Upper lobe of right lung (tissue), 1 donor: ENCODE measurements at regions not wholly inside any gene's neighbourhood (a gene's known extent, or its start where the extent isn't known, plus 50 kb on each side); places are given as distances from the start of the nearest gene placed in this dataset.

Experiments used
- ATAC-seq: fragments of 200-7000 bp; cut with Tn5 transposase; one replicate; pipeline ENCODE4 v1.9.1; 2020; ENCODE audit warnings: mild to moderate bottlenecking, moderate library complexity
- DNase-seq: peaks from one replicate; pipeline ENCODE4 v3.0.0-alpha.2; 2020
- H3K27ac ChIP-seq: fragments of 200-600 bp; one replicate; pipeline ENCODE4 v1.8.0; 2022
- H3K27me3 ChIP-seq: fragments of 200-600 bp; one replicate; pipeline ENCODE4 v1.8.0; 2022; ENCODE audit warnings: mild to moderate bottlenecking
- H3K36me3 ChIP-seq: fragments of 200-600 bp; one replicate; pipeline ENCODE4 v1.8.0; 2022
- H3K4me1 ChIP-seq: fragments of 200-600 bp; one replicate; pipeline ENCODE4 v1.8.0; 2022
- H3K4me3 ChIP-seq: fragments of 200-600 bp; one replicate; pipeline ENCODE4 v1.8.0; 2022; ENCODE audit warnings: mild to moderate bottlenecking
- H3K9me3 ChIP-seq: fragments of 200-600 bp; one replicate; pipeline ENCODE4 v1.8.0; 2022
- intact Hi-C: fragments of 100-400 bp; cut with DNase I; formaldehyde crosslinking; loops from one replicate; pipeline ENCODE4 v1.11.0; 2022
- TF ChIP-seq, protein P1 (sequence below): fragments of 200-600 bp; IDR thresholded peaks from one replicate; pipeline ENCODE4 v1.8.0; 2022; ENCODE audit warnings: antibody characterized with exemption
- donor health status: DM: no; HTN: yes; CAD: no; lungs with severe emphysema.

DNA sequence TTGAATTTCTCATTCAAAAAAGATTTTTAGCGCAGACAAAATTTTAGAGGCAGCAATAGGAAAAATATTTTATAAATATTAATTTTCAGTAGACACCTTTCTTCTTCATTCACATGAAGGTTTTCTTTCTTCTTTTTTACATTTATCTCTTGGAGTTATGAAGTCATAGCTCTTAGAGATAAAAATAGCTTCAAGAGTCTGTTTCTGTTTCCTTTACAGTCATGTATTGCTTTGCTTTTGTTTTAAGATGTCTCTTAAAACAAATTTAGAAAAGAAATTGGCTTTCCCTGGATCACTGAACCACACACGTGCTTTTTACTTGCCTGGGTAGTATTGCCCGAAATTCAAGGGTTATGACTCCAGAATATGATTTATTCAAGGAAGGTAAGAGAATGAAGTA, 369.9 kb upstream of the LRRC7 start:
- no peaks in the 10 kb centered on the region for H3K4me1 ChIP-seq
- TF ChIP-seq, protein P1, sequence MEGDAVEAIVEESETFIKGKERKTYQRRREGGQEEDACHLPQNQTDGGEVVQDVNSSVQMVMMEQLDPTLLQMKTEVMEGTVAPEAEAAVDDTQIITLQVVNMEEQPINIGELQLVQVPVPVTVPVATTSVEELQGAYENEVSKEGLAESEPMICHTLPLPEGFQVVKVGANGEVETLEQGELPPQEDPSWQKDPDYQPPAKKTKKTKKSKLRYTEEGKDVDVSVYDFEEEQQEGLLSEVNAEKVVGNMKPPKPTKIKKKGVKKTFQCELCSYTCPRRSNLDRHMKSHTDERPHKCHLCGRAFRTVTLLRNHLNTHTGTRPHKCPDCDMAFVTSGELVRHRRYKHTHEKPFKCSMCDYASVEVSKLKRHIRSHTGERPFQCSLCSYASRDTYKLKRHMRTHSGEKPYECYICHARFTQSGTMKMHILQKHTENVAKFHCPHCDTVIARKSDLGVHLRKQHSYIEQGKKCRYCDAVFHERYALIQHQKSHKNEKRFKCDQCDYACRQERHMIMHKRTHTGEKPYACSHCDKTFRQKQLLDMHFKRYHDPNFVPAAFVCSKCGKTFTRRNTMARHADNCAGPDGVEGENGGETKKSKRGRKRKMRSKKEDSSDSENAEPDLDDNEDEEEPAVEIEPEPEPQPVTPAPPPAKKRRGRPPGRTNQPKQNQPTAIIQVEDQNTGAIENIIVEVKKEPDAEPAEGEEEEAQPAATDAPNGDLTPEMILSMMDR, result no peak
- no peaks in the 10 kb centered on the region for H3K27me3 ChIP-seq
- H3K27ac ChIP-seq, result no peak overlapping the region
- intact Hi-C loops, result no loop called here
- no peak overlapping the region for H3K4me3 ChIP-seq
- no peaks in the 10 kb centered on the region for H3K9me3 ChIP-seq
- ATAC-seq (no peak), DNase-seq (no peak)
- no peaks in the 10 kb centered on the region for H3K36me3 ChIP-seq

DNA sequence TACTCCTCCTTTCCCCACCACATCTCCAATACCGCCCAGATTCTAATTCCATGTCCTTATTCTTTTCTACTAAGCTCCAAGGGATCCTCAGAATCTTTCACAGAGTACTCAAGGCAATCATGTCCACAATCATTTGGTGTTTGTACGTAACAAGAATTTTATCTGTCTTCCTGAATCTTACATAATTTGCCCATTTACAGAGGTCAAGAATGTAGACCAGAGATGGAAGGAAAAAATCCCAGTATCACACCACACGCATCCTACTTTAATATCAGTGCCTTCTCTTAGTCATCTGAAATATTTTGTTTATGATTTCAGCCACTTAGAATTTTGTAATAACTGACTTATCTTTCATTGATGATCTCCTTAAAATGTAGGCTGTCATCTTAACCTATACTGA, 366.0 kb upstream of the LRRC7 start:
- Histone ChIP-seq H3K27me3 (no peaks in the 10 kb centered on the region), H3K4me1 (no peaks in the 10 kb centered on the region), H3K27ac (no peak overlapping the region), H3K9me3 (no peaks in the 10 kb centered on the region), H3K36me3 (no peaks in the 10 kb centered on the region), H3K4me3 (no peak overlapping the region)
- intact Hi-C loops, result no loop called here
- ATAC-seq (no peak), DNase-seq (no peak)
- TF ChIP-seq, protein P1, result no peak

DNA sequence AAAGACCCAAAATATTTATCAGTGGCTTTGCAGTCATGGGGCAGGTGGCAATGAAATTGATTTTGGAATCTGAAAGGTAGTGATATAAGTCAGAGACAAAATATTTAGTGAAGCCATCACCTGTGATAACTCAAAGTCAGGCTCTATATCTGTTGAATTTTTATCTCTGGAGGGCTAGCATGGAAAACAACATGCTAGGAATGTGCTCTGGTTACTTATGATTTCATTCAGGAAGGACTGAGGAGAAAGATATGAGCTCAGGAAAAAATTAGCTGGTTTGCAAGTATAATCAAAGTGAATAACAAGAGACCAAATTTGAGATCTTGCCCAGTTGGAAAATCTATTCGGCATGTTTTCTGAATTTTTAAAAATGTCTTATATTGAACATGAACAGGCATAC, 364.6 kb upstream of the LRRC7 start:
- Histone ChIP-seq H3K4me1 (no peaks in the 10 kb centered on the region), H3K36me3 (no peaks in the 10 kb centered on the region), H3K27ac (no peak overlapping the region), H3K9me3 (no peaks in the 10 kb centered on the region), H3K4me3 (no peak overlapping the region), H3K27me3 (no peaks in the 10 kb centered on the region)
- no peak for DNase-seq
- ATAC-seq, result no peak
- TF ChIP-seq, protein P1, result no peak
- intact Hi-C loops, result no loop called here

DNA sequence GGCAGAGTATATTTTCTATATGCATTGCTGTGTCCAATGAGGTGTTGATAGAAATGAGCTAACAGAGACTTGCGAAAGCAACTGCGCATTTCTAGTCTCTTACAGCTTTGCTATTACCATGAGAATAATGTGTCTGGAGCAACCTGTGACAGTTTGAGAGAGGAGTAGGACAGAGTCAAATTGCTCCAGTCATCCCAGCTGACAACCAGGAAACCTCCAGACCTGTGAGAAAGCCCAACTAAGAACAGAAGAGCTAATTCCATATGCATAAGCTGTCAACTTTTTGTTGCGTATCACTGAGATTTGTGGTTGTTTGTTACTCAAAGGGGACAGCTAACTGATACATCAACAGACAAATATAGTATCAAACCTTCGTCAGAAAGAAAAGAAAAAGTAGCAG, 354.1 kb upstream of the LRRC7 start:
- ATAC-seq, result no peak
- Histone ChIP-seq H3K36me3 (no peaks in the 10 kb centered on the region), H3K27me3 (no peaks in the 10 kb centered on the region), H3K4me3 (no peak overlapping the region), H3K9me3 (no peaks in the 10 kb centered on the region), H3K4me1 (no peaks in the 10 kb centered on the region), H3K27ac (no peak overlapping the region)
- no peak for DNase-seq
- intact Hi-C loops, result no loop called here
- TF ChIP-seq, protein P1, result no peak

DNA sequence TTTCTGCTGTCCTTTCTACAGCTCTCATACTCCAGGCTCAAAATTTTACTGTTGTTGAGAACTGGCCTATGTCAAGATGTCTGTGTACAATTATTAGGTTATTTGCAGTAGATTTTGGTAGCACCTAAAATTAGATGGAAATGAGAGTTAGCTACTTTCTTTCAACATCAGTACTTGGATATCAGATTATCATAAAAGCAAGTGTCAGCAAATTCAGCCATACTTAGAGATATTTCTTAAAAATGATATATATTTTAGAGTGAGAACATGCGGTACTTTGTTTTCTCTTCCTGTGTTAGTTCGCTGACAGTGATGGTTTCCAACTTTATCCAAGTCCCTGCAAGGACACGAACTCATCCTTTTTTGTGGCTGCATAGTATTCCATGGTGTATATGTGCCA, 351.8 kb upstream of the LRRC7 start:
- H3K4me3 ChIP-seq, result no peak overlapping the region
- no peak for DNase-seq
- H3K9me3 ChIP-seq, result no peaks in the 10 kb centered on the region
- H3K36me3 ChIP-seq, result no peaks in the 10 kb centered on the region
- H3K27ac ChIP-seq, result no peak overlapping the region
- no peaks in the 10 kb centered on the region for H3K4me1 ChIP-seq
- no peaks in the 10 kb centered on the region for H3K27me3 ChIP-seq
- intact Hi-C loops, result no loop called here
- no peak for ATAC-seq
- TF ChIP-seq, protein P1, result no peak

DNA sequence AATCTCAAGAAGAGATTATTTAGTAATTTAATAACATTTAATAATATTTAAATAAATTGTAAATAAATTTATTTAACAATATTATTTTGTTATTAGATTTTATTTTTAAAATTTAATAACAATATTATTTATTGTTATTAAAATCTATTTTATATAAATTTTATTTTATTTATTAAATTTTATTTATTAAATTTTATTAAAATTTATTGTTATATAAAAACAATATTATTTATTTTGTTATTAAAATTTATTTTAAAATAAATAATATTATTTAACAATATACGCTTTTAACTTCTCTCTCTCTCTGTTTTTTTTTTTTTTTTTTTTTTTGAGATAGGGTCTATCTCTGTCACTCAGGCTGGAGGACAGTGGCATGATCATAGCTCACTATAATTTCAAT, 347.1 kb upstream of the LRRC7 start:
- Histone ChIP-seq H3K9me3 (no peaks in the 10 kb centered on the region), H3K27me3 (no peaks in the 10 kb centered on the region), H3K27ac (no peak overlapping the region), H3K4me1 (no peaks in the 10 kb centered on the region), H3K36me3 (no peaks in the 10 kb centered on the region), H3K4me3 (no peak overlapping the region)
- TF ChIP-seq, protein P1, result no peak
- DNase-seq (no peak), ATAC-seq (no peak)
- intact Hi-C loops, result no loop called here
